ENCODE measurements at regions not wholly inside any gene's neighbourhood (a gene's known extent, or its start where the extent isn't known, plus 50 kb on each side); places are given as distances from the start of the nearest gene placed in this dataset.
"Not testable (repeated sequence)": the region's sequence is repeated elsewhere in the genome, so short reads cannot be mapped to it uniquely, and the experiment has no call there.

GRCh38 chr4:135007400-135007799 lies 805.8 kb upstream of the PABPC4L start:
- H3K27me3 ChIP-seq (ENCODE audit: insufficient read depth, low read length) = no peaks in the 10 kb centered on the region
- H3K36me3 ChIP-seq (ENCODE audit: insufficient read depth, low read length) = no peaks in the 10 kb centered on the region
- no peak overlapping the region for H2AFZ ChIP-seq (ENCODE audit: low read depth, low read length)
- H3K4me1 ChIP-seq (ENCODE audit: insufficient read depth, low read length) = no peaks in the 10 kb centered on the region
- no peak overlapping the region for H3K4me3 ChIP-seq (ENCODE audit: low read length)
- no peaks in the 10 kb centered on the region for H3K9me3 ChIP-seq (ENCODE audit: low read length)

GRCh38 chr4:134999169-134999568 lies 797.6 kb upstream of the PABPC4L start:
- Histone ChIP-seq H3K27me3 (ENCODE audit: insufficient read depth, low read length) (no peaks in the 10 kb centered on the region), H3K36me3 (ENCODE audit: insufficient read depth, low read length) (no peaks in the 10 kb centered on the region), H2AFZ (ENCODE audit: low read depth, low read length) (no peak overlapping the region), H3K4me3 (ENCODE audit: low read length) (no peak overlapping the region), H3K9me3 (ENCODE audit: low read length) (no peaks in the 10 kb centered on the region), H3K4me1 (ENCODE audit: insufficient read depth, low read length) (no peaks in the 10 kb centered on the region)

DNA sequence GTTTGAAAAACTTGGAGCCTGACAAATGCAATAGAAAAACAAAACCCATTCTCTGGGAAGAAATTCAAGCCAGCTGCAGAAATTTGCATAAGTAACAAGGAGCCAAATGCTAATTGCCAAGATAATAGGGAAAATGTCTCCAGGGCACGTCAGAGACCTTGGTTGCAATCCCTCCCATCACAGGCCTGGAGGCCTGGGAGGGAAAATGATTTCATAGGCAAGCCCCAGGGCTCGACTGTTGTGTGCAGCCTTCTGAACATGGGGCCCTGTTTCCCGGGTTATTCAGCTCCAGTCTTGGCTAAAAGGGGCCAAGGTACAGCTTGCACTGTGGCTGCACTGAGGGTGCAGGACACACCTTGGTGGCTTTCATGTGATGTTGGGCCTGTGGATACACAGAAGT lies 760.4 kb upstream of the PABPC4L start:
- Histone ChIP-seq H3K4me3 (ENCODE audit: low read length) (no peak overlapping the region), H3K27me3 (ENCODE audit: insufficient read depth, low read length) (no peaks in the 10 kb centered on the region), H3K36me3 (ENCODE audit: insufficient read depth, low read length) (no peaks in the 10 kb centered on the region), H3K9me3 (ENCODE audit: low read length) (no peaks in the 10 kb centered on the region), H3K4me1 (ENCODE audit: insufficient read depth, low read length) (no peaks in the 10 kb centered on the region), H2AFZ (ENCODE audit: low read depth, low read length) (no peak overlapping the region)

GRCh38 chr4:134958862-134959261 lies 757.3 kb upstream of the PABPC4L start:
- Histone ChIP-seq H3K4me3 (ENCODE audit: low read length) (no peak overlapping the region), H3K4me1 (ENCODE audit: insufficient read depth, low read length) (no peaks in the 10 kb centered on the region), H3K27me3 (ENCODE audit: insufficient read depth, low read length) (no peaks in the 10 kb centered on the region), H3K36me3 (ENCODE audit: insufficient read depth, low read length) (no peaks in the 10 kb centered on the region), H3K9me3 (ENCODE audit: low read length) (no peaks in the 10 kb centered on the region), H2AFZ (ENCODE audit: low read depth, low read length) (no peak overlapping the region)

DNA sequence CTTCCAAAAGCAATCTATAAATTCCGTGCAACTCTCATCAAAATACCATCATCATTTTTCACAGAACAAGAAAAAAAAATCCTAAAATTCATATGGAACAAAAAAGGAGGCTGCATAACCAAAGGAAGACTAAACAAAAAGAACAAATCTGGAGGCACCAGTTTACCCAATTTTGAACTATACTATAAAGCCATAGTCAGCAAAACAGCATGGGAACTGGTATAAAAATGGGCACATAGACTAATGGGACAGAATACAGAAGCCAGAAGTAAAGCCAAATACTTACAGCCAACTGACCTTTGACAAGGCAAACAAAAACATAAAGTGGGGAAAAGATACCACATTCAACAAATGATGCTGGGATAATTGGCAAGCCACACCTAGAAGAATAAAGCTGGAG lies 753.5 kb upstream of the PABPC4L start:
- no peaks in the 10 kb centered on the region for H3K36me3 ChIP-seq (ENCODE audit: insufficient read depth, low read length)
- H3K9me3 ChIP-seq (ENCODE audit: low read length) = no peaks in the 10 kb centered on the region
- H3K27me3 ChIP-seq (ENCODE audit: insufficient read depth, low read length) = no peaks in the 10 kb centered on the region
- no peaks in the 10 kb centered on the region for H3K4me1 ChIP-seq (ENCODE audit: insufficient read depth, low read length)
- no peak overlapping the region for H3K4me3 ChIP-seq (ENCODE audit: low read length)
- no peak overlapping the region for H2AFZ ChIP-seq (ENCODE audit: low read depth, low read length)

DNA sequence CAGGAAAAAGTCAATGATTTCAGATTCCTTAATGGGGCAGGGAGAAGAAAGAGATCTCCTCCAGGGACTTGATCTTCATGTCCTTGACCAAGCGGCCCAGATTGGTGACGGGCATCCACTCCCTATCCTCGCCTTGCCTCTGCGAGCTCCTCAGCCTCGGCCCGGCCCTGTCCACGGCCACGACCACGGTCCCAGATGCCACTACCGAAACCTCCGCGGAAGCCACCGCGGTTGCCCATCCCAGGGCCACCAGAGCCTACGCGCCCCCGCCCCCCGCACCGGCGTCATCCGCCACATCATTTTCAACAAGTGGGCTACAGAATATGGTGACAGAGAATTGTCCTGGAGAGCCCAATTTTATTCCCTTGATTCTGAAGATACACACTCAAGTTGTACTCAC lies 751.2 kb upstream of the PABPC4L start:
- H3K27me3 ChIP-seq (ENCODE audit: insufficient read depth, low read length) = no peaks in the 10 kb centered on the region
- no peaks in the 10 kb centered on the region for H3K36me3 ChIP-seq (ENCODE audit: insufficient read depth, low read length)
- H3K4me3 ChIP-seq (ENCODE audit: low read length) = no peak overlapping the region
- no peaks in the 10 kb centered on the region for H3K4me1 ChIP-seq (ENCODE audit: insufficient read depth, low read length)
- H2AFZ ChIP-seq (ENCODE audit: low read depth, low read length) = no peak overlapping the region
- H3K9me3 ChIP-seq (ENCODE audit: low read length) = no peaks in the 10 kb centered on the region

- Histone ChIP-seq H3K9me3 (ENCODE audit: low read length) (no peaks in the 10 kb centered on the region), H3K36me3 (ENCODE audit: insufficient read depth, low read length) (no peaks in the 10 kb centered on the region), H2AFZ (ENCODE audit: low read depth, low read length) (no peak overlapping the region), H3K4me3 (ENCODE audit: low read length) (no peak overlapping the region), H3K4me1 (ENCODE audit: insufficient read depth, low read length) (no peaks in the 10 kb centered on the region), H3K27me3 (ENCODE audit: insufficient read depth, low read length) (no peaks in the 10 kb centered on the region)
Measured at GRCh38 chr4:134952305-134952704, 750.7 kb upstream of the PABPC4L start.

DNA sequence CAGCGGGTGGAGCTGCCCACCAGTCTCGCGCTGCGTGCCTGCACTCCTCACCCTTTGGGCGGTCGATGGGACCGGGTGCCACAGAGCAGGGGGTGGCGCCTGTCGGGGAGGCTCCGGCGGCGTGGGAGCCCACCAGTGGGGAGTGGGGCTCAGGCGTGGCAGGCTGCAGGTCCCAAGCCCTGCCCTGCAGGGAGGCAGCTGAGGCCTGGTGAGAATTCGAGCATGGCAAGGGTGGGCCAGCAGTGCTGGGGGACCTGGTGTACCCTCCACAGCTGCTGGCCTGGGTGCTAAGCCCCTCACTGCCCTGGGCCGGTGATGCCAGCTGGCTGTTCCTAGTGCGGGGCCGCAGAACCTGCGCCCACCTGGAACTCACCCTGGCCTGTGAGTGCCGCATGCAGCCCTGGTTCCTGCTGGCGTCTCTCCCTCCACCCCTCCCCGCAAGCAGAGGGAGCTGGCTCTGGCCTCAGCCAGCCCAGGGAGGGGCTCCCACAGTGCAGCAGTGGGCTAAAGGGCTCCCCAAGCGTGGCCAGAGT lies 746.6 kb upstream of the PABPC4L start:
- Histone ChIP-seq H3K27me3 (ENCODE audit: insufficient read depth, low read length) (no peaks in the 10 kb centered on the region), H3K36me3 (ENCODE audit: insufficient read depth, low read length) (no peaks in the 10 kb centered on the region), H3K4me3 (ENCODE audit: low read length) (no peak overlapping the region), H3K4me1 (ENCODE audit: insufficient read depth, low read length) (no peaks in the 10 kb centered on the region), H3K9me3 (ENCODE audit: low read length) (no peaks in the 10 kb centered on the region), H2AFZ (ENCODE audit: low read depth, low read length) (no peak overlapping the region)

- Histone ChIP-seq H3K36me3 (ENCODE audit: insufficient read depth, low read length) (no peaks in the 10 kb centered on the region), H3K4me3 (ENCODE audit: low read length) (no peak overlapping the region), H3K9me3 (ENCODE audit: low read length) (no peaks in the 10 kb centered on the region), H3K4me1 (ENCODE audit: insufficient read depth, low read length) (no peaks in the 10 kb centered on the region), H3K27me3 (ENCODE audit: insufficient read depth, low read length) (no peaks in the 10 kb centered on the region), H2AFZ (ENCODE audit: low read depth, low read length) (no peak overlapping the region)
Measured at GRCh38 chr4:134944115-134944514, 742.5 kb upstream of the PABPC4L start.

DNA sequence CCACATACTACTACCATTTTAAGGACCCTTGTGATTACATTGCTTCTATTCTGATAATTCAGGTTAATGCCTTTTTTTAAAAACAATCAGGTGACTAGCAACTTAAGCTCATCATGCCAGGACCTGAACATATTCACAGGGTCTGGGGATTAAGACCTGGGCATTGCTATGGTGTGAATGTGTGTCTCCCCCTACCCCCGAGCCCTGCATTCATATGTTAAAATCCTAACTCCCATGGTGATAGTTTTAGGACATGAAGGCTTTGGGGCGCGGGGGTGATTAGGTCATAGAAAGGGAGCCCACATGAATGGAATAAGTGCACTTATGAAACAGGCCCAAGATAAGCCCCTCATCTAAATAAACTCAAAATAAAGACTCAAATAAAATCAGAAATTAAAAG lies 734.4 kb upstream of the PABPC4L start:
- no peaks in the 10 kb centered on the region for H3K27me3 ChIP-seq (ENCODE audit: insufficient read depth, low read length)
- no peak overlapping the region for H3K4me3 ChIP-seq (ENCODE audit: low read length)
- H3K9me3 ChIP-seq (ENCODE audit: low read length) = no peaks in the 10 kb centered on the region

GRCh38 chr4:134935320-134935719 lies 733.7 kb upstream of the PABPC4L start:
- H3K9me3 ChIP-seq (ENCODE audit: low read length) = no peaks in the 10 kb centered on the region
- no peaks in the 10 kb centered on the region for H3K27me3 ChIP-seq (ENCODE audit: insufficient read depth, low read length)
- no peaks in the 10 kb centered on the region for H3K36me3 ChIP-seq (ENCODE audit: insufficient read depth, low read length)
- no peak overlapping the region for H2AFZ ChIP-seq (ENCODE audit: low read depth, low read length)
- peaks cover 2% of the 10 kb centered on the region for H3K4me1 ChIP-seq (ENCODE audit: insufficient read depth, low read length)
- H3K4me3 ChIP-seq (ENCODE audit: low read length) = no peak overlapping the region

More for the DNA sequence above, 734.4 kb upstream of the PABPC4L start:
- H3K36me3 ChIP-seq (ENCODE audit: insufficient read depth, low read length) = no peaks in the 10 kb centered on the region
- peaks cover 2% of the 10 kb centered on the region for H3K4me1 ChIP-seq (ENCODE audit: insufficient read depth, low read length)
- no peak overlapping the region for H2AFZ ChIP-seq (ENCODE audit: low read depth, low read length)

- H3K9me3 ChIP-seq (ENCODE audit: low read length) = no peaks in the 10 kb centered on the region
- no peaks in the 10 kb centered on the region for H3K27me3 ChIP-seq (ENCODE audit: insufficient read depth, low read length)
- H3K4me1 ChIP-seq (ENCODE audit: insufficient read depth, low read length) = peaks cover 2% of the 10 kb centered on the region
- no peaks in the 10 kb centered on the region for H3K36me3 ChIP-seq (ENCODE audit: insufficient read depth, low read length)
- no peak overlapping the region for H2AFZ ChIP-seq (ENCODE audit: low read depth, low read length)
- H3K4me3 ChIP-seq (ENCODE audit: low read length) = no peak overlapping the region
Measured at GRCh38 chr4:134934036-134934808, 732.6 kb upstream of the PABPC4L start.

GRCh38 chr4:134915355-134915754 lies 713.8 kb upstream of the PABPC4L start:
- Histone ChIP-seq H3K4me3 (ENCODE audit: low read length) (no peak overlapping the region), H3K27me3 (ENCODE audit: insufficient read depth, low read length) (no peaks in the 10 kb centered on the region), H3K4me1 (ENCODE audit: insufficient read depth, low read length) (peaks cover 8% of the 10 kb centered on the region), H2AFZ (ENCODE audit: low read depth, low read length) (no peak overlapping the region), H3K9me3 (ENCODE audit: low read length) (no peaks in the 10 kb centered on the region), H3K36me3 (ENCODE audit: insufficient read depth, low read length) (no peaks in the 10 kb centered on the region)

DNA sequence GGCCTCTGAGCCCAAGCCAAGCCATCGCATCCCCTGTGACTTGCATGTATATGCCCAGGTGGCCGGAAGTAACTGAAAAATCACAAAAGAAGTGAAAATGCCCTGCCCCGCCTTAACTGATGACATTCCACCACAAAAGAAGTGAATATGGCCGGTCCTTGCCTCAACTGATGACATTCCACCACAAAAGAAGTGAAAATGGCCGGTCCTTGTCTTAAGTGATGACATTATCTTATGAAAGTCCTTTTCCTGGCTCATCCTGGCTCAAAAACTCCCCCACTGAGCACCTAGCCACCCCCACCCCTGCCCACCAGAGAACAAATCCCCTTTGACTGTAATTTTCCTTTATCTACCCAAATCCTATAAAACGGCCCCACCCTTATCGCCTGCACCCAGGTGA lies 712.7 kb upstream of the PABPC4L start:
- not testable (repeated sequence) for H3K4me3 ChIP-seq (ENCODE audit: low read length); H2AFZ ChIP-seq (ENCODE audit: low read depth, low read length); H3K4me1 ChIP-seq (ENCODE audit: insufficient read depth, low read length); H3K27me3 ChIP-seq (ENCODE audit: insufficient read depth, low read length); H3K9me3 ChIP-seq (ENCODE audit: low read length); H3K36me3 ChIP-seq (ENCODE audit: insufficient read depth, low read length)
